Liver (tissue), 8 donors: ENCODE measurements at regions not wholly inside any gene's neighbourhood (a gene's known extent, or its start where the extent isn't known, plus 50 kb on each side); places are given as distances from the start of the nearest gene placed in this dataset.
A peak's percentile ranks its signal among the peaks of the same experiment; 100 is the strongest.

Experiments used
- DNase-seq: peaks from one replicate; pipeline ENCODE4 v3.0.0-alpha.2; 2017; ENCODE audit warnings: low spot score
- H3K27ac ChIP-seq, 2 donors: one replicate each; pipeline ENCODE4 v1.7.0; 2013; ENCODE audit warnings: inconsistent platforms in 2 of 2, low read length in 2 of 2, control low read depth in 1 of 2, low read depth in 1 of 2, mild to moderate bottlenecking in 1 of 2
- H3K27me3 ChIP-seq, 4 donors: one replicate each; pipeline versions ENCODE4 v1.6.1 to v1.7.0; 2013; ENCODE audit warnings: low read length in 3 of 4, inconsistent platforms in 1 of 4, mild to moderate bottlenecking in 1 of 4, moderate library complexity in 1 of 4; ENCODE audit not compliant: control insufficient read depth in 4 of 4, insufficient read depth in 4 of 4
- H3K36me3 ChIP-seq, 4 donors: one replicate each; pipeline versions ENCODE4 v1.6.1 to v1.7.0; 2013; ENCODE audit warnings: low read length in 3 of 4, mild to moderate bottlenecking in 3 of 4, low read depth in 1 of 4, moderate library complexity in 1 of 4; ENCODE audit not compliant: control insufficient read depth in 4 of 4, insufficient read depth in 3 of 4
- H3K4me1 ChIP-seq, 4 donors: one replicate each; pipeline versions ENCODE4 v1.6.1 to v1.7.0; 2013; ENCODE audit warnings: low read length in 3 of 4, mild to moderate bottlenecking in 3 of 4, moderate library complexity in 1 of 4; ENCODE audit not compliant: control insufficient read depth in 4 of 4, insufficient read depth in 4 of 4
- H3K4me3 ChIP-seq, 3 donors: one replicate each; pipeline versions ENCODE4 v1.6.1 to v1.7.0; 2013; ENCODE audit warnings: low read length in 3 of 3, control low read depth in 1 of 3, low read depth in 1 of 3, mild to moderate bottlenecking in 1 of 3
- H3K9ac ChIP-seq, 2 donors: one replicate each; pipeline ENCODE4 v1.7.0; 2013; ENCODE audit warnings: low read length in 2 of 2, mild to moderate bottlenecking in 2 of 2, moderate library complexity in 2 of 2, control low read depth in 1 of 2, low read depth in 1 of 2
- H3K9me3 ChIP-seq, 4 donors: one replicate each; pipeline versions ENCODE4 v1.6.1 to v1.7.0; 2013; ENCODE audit warnings: low read length in 3 of 4; ENCODE audit not compliant: control insufficient read depth in 4 of 4
- ATF3 ChIP-seq: IDR thresholded peaks from 2 replicates; pipeline ENCODE4 v1.6.1; 2016; ENCODE audit warnings: antibody characterized with exemption
- CTCF ChIP-seq: fragments of 150-350 bp; IDR thresholded peaks from 2 replicates; pipeline ENCODE4 v1.5.1; 2017; ENCODE audit warnings: improper control_type of control experiment, low read depth, low read length; ENCODE audit not compliant: missing input control
- EGR1 ChIP-seq, 2 donors: IDR thresholded peaks; 2 replicates each; pipeline ENCODE4 v1.6.1; 2016 to 2018; ENCODE audit warnings: antibody characterized with exemption in 2 of 2, low read depth in 2 of 2
- FOXA1 ChIP-seq: IDR thresholded peaks from 2 replicates; pipeline ENCODE4 v1.6.1; 2016; ENCODE audit warnings: antibody characterized with exemption
- FOXA2 ChIP-seq: IDR thresholded peaks from 2 replicates; pipeline ENCODE4 v1.6.1; 2016; ENCODE audit warnings: antibody characterized with exemption
- GABPA ChIP-seq, 2 donors: IDR thresholded peaks in 1 of 2; conservative IDR thresholded peaks in 1 of 2; 2 replicates each; pipeline ENCODE4 v1.6.1; 2016; ENCODE audit warnings: antibody characterized with exemption in 2 of 2, mild to moderate bottlenecking in 1 of 2, moderate library complexity in 1 of 2
- HNF4A ChIP-seq, 2 donors: conservative IDR thresholded peaks; 2 replicates each; pipeline ENCODE4 v1.6.1; 2016; ENCODE audit warnings: antibody characterized with exemption in 2 of 2, mild to moderate bottlenecking in 2 of 2
- HNF4G ChIP-seq: IDR thresholded peaks from 2 replicates; pipeline ENCODE4 v1.6.1; 2016; ENCODE audit warnings: antibody characterized with exemption
- JUND ChIP-seq, 2 donors: IDR thresholded peaks; 2 replicates each; pipeline ENCODE4 v1.6.1; 2016; ENCODE audit warnings: antibody characterized with exemption in 2 of 2
- MAX ChIP-seq: IDR thresholded peaks from 2 replicates; pipeline ENCODE4 v1.6.1; 2016; ENCODE audit warnings: antibody characterized with exemption
- NR2F2 ChIP-seq: IDR thresholded peaks from 2 replicates; pipeline ENCODE4 v1.6.1; 2016; ENCODE audit warnings: antibody characterized with exemption
- RAD21 ChIP-seq, 2 donors: IDR thresholded peaks; 2 replicates each; pipeline ENCODE4 v1.6.1; 2016; ENCODE audit warnings: antibody characterized with exemption in 2 of 2, mild to moderate bottlenecking in 2 of 2
- REST ChIP-seq: IDR thresholded peaks from 2 replicates; pipeline ENCODE4 v1.6.1; 2016; ENCODE audit warnings: antibody characterized with exemption, mild to moderate bottlenecking
- RXRA ChIP-seq, 2 donors: IDR thresholded peaks; 2 replicates each; pipeline ENCODE4 v1.6.1; 2017 to 2018; ENCODE audit warnings: antibody characterized with exemption in 2 of 2, mild to moderate bottlenecking in 1 of 2
- SP1 ChIP-seq: IDR thresholded peaks from 2 replicates; pipeline ENCODE4 v1.6.1; 2018; ENCODE audit warnings: antibody characterized with exemption, mild to moderate bottlenecking
- TAF1 ChIP-seq: conservative IDR thresholded peaks from 2 replicates; pipeline ENCODE4 v1.6.1; 2016; ENCODE audit warnings: antibody characterized with exemption, mild to moderate bottlenecking
- YY1 ChIP-seq: IDR thresholded peaks from 2 replicates; pipeline ENCODE4 v1.6.1; 2016; ENCODE audit warnings: antibody characterized with exemption, mild to moderate bottlenecking
- ZBTB33 ChIP-seq: IDR thresholded peaks from 2 replicates; pipeline ENCODE4 v1.6.1; 2016; ENCODE audit warnings: antibody characterized with exemption
- WGBS: extraction: QIAGEN DNeasy Blood & Tissue Kit; methylation state at CpG from one replicate; pipeline ENCODE4 v1.1.7; 2013; 5-methylcytosine and 5-hydroxymethylcytosine counted together
- donor health status: healthy.
- donor health status: healthy.
- donor health status: healthy.
- donor health status: healthy.
- donor health status: healthy.

- no peak for TF ChIP-seq HNF4A (conservative IDR thresholded peaks at IDR 0.05)
- TF ChIP-seq ATF3: no peak
- no peak for TF ChIP-seq RXRA (IDR thresholded peaks at IDR 0.05)
- Histone ChIP-seq H3K27ac (no peak overlapping the region), H3K9me3 (no peaks in the 10 kb centered on the region), H3K4me1 (no peaks in the 10 kb centered on the region), H3K36me3 (no peaks in the 10 kb centered on the region), H3K4me3 (no peak overlapping the region), H3K9ac (no peak overlapping the region), H3K27me3 (no peaks in the 10 kb centered on the region)
- no peak for DNase-seq
- whole genome bisulfite sequencing: 76% methylated on average over 3 of the region's 3 CpGs
Measured at GRCh38 chr12:127043731-127044130, 1223.2 kb upstream of the TMEM132C start.

GRCh38 chr12:127044836-127045235, 1222.1 kb upstream of the TMEM132C start:
- WGBS: 45% methylated on average over 1 of the region's 1 CpG
- Histone ChIP-seq H3K4me1 (no peaks in the 10 kb centered on the region), H3K27me3 (no peaks in the 10 kb centered on the region), H3K36me3 (no peaks in the 10 kb centered on the region), H3K27ac (no peak overlapping the region), H3K4me3 (no peak overlapping the region), H3K9ac (no peak overlapping the region), H3K9me3 (no peaks in the 10 kb centered on the region)
- TF ChIP-seq GABPA (IDR thresholded peaks at IDR 0.05 in 1 of 2, conservative IDR thresholded peaks at IDR 0.05 in 1 of 2): no peak
- TF ChIP-seq RXRA (IDR thresholded peaks at IDR 0.05): peak in 1 of 2 donors; percentile 23
- no peak for DNase-seq

- TF ChIP-seq EGR1 (IDR thresholded peaks at IDR 0.05; ENCODE audit: low read depth in 2 of 2): no peak
- TF ChIP-seq FOXA2: no peak
- no peak for TF ChIP-seq SP1
- no peak for TF ChIP-seq GABPA (IDR thresholded peaks at IDR 0.05 in 1 of 2, conservative IDR thresholded peaks at IDR 0.05 in 1 of 2)
- no peak for TF ChIP-seq YY1
- no peak for TF ChIP-seq FOXA1
- no peak for TF ChIP-seq ZBTB33
- no peak for TF ChIP-seq RXRA (IDR thresholded peaks at IDR 0.05)
- no peak for TF ChIP-seq MAX
- no peak for TF ChIP-seq TAF1
- TF ChIP-seq CTCF: no peak
- TF ChIP-seq RAD21 (IDR thresholded peaks at IDR 0.05): no peak
- no peak for TF ChIP-seq NR2F2
- no peak for TF ChIP-seq JUND (IDR thresholded peaks at IDR 0.05)
- no peak for TF ChIP-seq HNF4G
- TF ChIP-seq REST: no peak
- no peak for TF ChIP-seq HNF4A (conservative IDR thresholded peaks at IDR 0.05)
- no peak for TF ChIP-seq ATF3
- H3K27ac ChIP-seq: no peak overlapping the region
- DNase-seq: no peak
- no peaks in the 10 kb centered on the region for H3K9me3 ChIP-seq
- no peaks in the 10 kb centered on the region for H3K4me1 ChIP-seq
- no peaks in the 10 kb centered on the region for H3K27me3 ChIP-seq
- WGBS: 83% methylated on average over 1 of the region's 1 CpG
- no peaks in the 10 kb centered on the region for H3K36me3 ChIP-seq
- no peak overlapping the region for H3K4me3 ChIP-seq
- no peak overlapping the region for H3K9ac ChIP-seq
Measured at GRCh38 chr12:127046467-127046866, 1220.5 kb upstream of the TMEM132C start.
